Thymus (tissue), 11 donors: ENCODE measurements at regions not wholly inside any gene's neighbourhood (a gene's known extent, or its start where the extent isn't known, plus 50 kb on each side); places are given as distances from the start of the nearest gene placed in this dataset.

Source experiments
- DNase-seq, 9 donors: peaks; one replicate each; pipeline ENCODE4 v3.0.0-alpha.2; 2013; ENCODE audit warnings: low spot score in 9 of 9, low read depth in 6 of 9, missing footprints in 1 of 9
- H3K27ac ChIP-seq, 2 donors: one replicate each; pipeline ENCODE4 v1.5.1; 2013; ENCODE audit warnings: control low read depth in 1 of 2, low read depth in 1 of 2, low read length in 1 of 2, mild to moderate bottlenecking in 1 of 2, moderate library complexity in 1 of 2
- H3K27me3 ChIP-seq, 2 donors: one replicate each; pipeline ENCODE4 v1.5.1; 2013; ENCODE audit warnings: low read length in 1 of 2; ENCODE audit not compliant: control insufficient read depth in 2 of 2, insufficient read depth in 1 of 2
- H3K36me3 ChIP-seq, 2 donors: one replicate each; pipeline ENCODE4 v1.5.1; 2013; ENCODE audit warnings: low read length in 1 of 2, mild to moderate bottlenecking in 1 of 2, moderate library complexity in 1 of 2; ENCODE audit not compliant: control insufficient read depth in 2 of 2, insufficient read depth in 2 of 2
- H3K4me1 ChIP-seq, 2 donors: one replicate each; pipeline ENCODE4 v1.5.1; 2013; ENCODE audit warnings: low read length in 2 of 2; ENCODE audit not compliant: control insufficient read depth in 2 of 2, insufficient read depth in 2 of 2
- H3K4me3 ChIP-seq, 2 donors: one replicate each; pipeline ENCODE4 v1.5.1; 2013; ENCODE audit warnings: low read length in 2 of 2, control low read depth in 1 of 2, mild to moderate bottlenecking in 1 of 2
- H3K9me3 ChIP-seq, 2 donors: one replicate each; pipeline ENCODE4 v1.5.1; 2013; ENCODE audit warnings: low read length in 1 of 2, mild to moderate bottlenecking in 1 of 2; ENCODE audit not compliant: control insufficient read depth in 2 of 2, insufficient read depth in 1 of 2
- WGBS: extraction: QIAGEN DNeasy Blood & Tissue Kit; methylation state at CpG from one replicate; pipeline ENCODE4 v1.1.7; 2013; 5-methylcytosine and 5-hydroxymethylcytosine counted together
- donor health status: healthy.

- Histone ChIP-seq H3K4me3 (no peak overlapping the region), H3K9me3 (peaks cover 0 to 10% of the 10 kb centered on the region in 2 donors), H3K27ac (no peak overlapping the region), H3K4me1 (peaks cover 0 to 3% of the 10 kb centered on the region in 2 donors), H3K27me3 (no peaks in the 10 kb centered on the region), H3K36me3 (no peaks in the 10 kb centered on the region)
- DNase-seq, result peak in 1 of 9 donors; percentile 36
- 84% methylated on average over 5 of the region's 5 CpGs for WGBS
These were observed 332.4 kb upstream of the NRP1 start for GRCh38 chr10:33666686-33667480.

- Histone ChIP-seq H3K9me3 (peaks cover 0 to 10% of the 10 kb centered on the region in 2 donors), H3K27ac (no peak overlapping the region), H3K4me3 (no peak overlapping the region), H3K36me3 (no peaks in the 10 kb centered on the region), H3K27me3 (no peaks in the 10 kb centered on the region), H3K4me1 (peaks cover 0 to 3% of the 10 kb centered on the region in 2 donors)
- DNase-seq, result no peak
These were observed 331.0 kb upstream of the NRP1 start for GRCh38 chr10:33665501-33665900.

- no peaks in the 10 kb centered on the region for H3K36me3 ChIP-seq
- no peak for DNase-seq
- H3K9me3 ChIP-seq, result peaks cover 0 to 10% of the 10 kb centered on the region in 2 donors
- 96% methylated on average over 3 of the region's 3 CpGs for WGBS
- H3K27me3 ChIP-seq, result no peaks in the 10 kb centered on the region
- peaks cover 0 to 3% of the 10 kb centered on the region in 2 donors for H3K4me1 ChIP-seq
- no peak overlapping the region for H3K27ac ChIP-seq
- no peak overlapping the region for H3K4me3 ChIP-seq
These were observed 329.6 kb upstream of the NRP1 start for GRCh38 chr10:33664070-33664469.

GRCh38 chr10:33661580-33662336, 327.3 kb upstream of the NRP1 start:
- 14% methylated on average over 15 of the region's 15 CpGs for WGBS
- DNase-seq, result peak in 2 of 9 donors; percentile 7 to 16
- no peak overlapping the region for H3K27ac ChIP-seq
- no peak overlapping the region for H3K4me3 ChIP-seq
- H3K9me3 ChIP-seq, result peaks cover 0 to 10% of the 10 kb centered on the region in 2 donors
- H3K4me1 ChIP-seq, result peaks cover 0 to 3% of the 10 kb centered on the region in 2 donors
- H3K27me3 ChIP-seq, result no peaks in the 10 kb centered on the region
- no peaks in the 10 kb centered on the region for H3K36me3 ChIP-seq

GRCh38 chr10:33660329-33660728, 325.9 kb upstream of the NRP1 start:
- peaks cover 0 to 10% of the 10 kb centered on the region in 2 donors for H3K9me3 ChIP-seq
- H3K36me3 ChIP-seq, result no peaks in the 10 kb centered on the region
- no peak overlapping the region for H3K27ac ChIP-seq
- H3K4me1 ChIP-seq, result peaks cover 0 to 3% of the 10 kb centered on the region in 2 donors
- no peak for DNase-seq
- no peak overlapping the region for H3K4me3 ChIP-seq
- 96% methylated on average over 10 of the region's 10 CpGs for WGBS
- no peaks in the 10 kb centered on the region for H3K27me3 ChIP-seq

- Histone ChIP-seq H3K9me3 (no peaks in the 10 kb centered on the region), H3K27me3 (no peaks in the 10 kb centered on the region), H3K27ac (no peak overlapping the region), H3K36me3 (no peaks in the 10 kb centered on the region), H3K4me3 (no peak overlapping the region), H3K4me1 (peaks cover 0 to 3% of the 10 kb centered on the region in 2 donors)
- no peak for DNase-seq
- 98% methylated on average over 3 of the region's 3 CpGs for WGBS
These were observed 323.4 kb upstream of the NRP1 start for GRCh38 chr10:33657913-33658312.

GRCh38 chr10:33657154-33657908, 322.9 kb upstream of the NRP1 start:
- no peaks in the 10 kb centered on the region for H3K27me3 ChIP-seq

GRCh38 chr10:33655921-33656320, 321.5 kb upstream of the NRP1 start:
- WGBS, result 97% methylated on average over 3 of the region's 3 CpGs
- Histone ChIP-seq H3K36me3 (no peaks in the 10 kb centered on the region), H3K4me3 (no peak overlapping the region), H3K27ac (no peak overlapping the region), H3K4me1 (no peaks in the 10 kb centered on the region), H3K27me3 (no peaks in the 10 kb centered on the region), H3K9me3 (no peaks in the 10 kb centered on the region)
- no peak for DNase-seq

More at GRCh38 chr10:33657154-33657908, 322.9 kb upstream of the NRP1 start:
- no peak overlapping the region for H3K4me3 ChIP-seq
- no peak overlapping the region for H3K27ac ChIP-seq
- H3K36me3 ChIP-seq, result no peaks in the 10 kb centered on the region
- WGBS, result 95% methylated on average over 6 of the region's 6 CpGs
- H3K9me3 ChIP-seq, result no peaks in the 10 kb centered on the region
- no peak for DNase-seq
- H3K4me1 ChIP-seq, result peaks cover 0 to 3% of the 10 kb centered on the region in 2 donors
